ENCODE measurements at regions not wholly inside any gene's neighbourhood (a gene's known extent, or its start where the extent isn't known, plus 50 kb on each side); places are given as distances from the start of the nearest gene placed in this dataset.
"Not testable (repeated sequence)": the region's sequence is repeated elsewhere in the genome, so short reads cannot be mapped to it uniquely, and the experiment has no call there.

GRCh38 chr2:208607694-208608093 is 201.1 kb downstream of the PTH2R start:
- DNase-seq: no peak

- no peak for DNase-seq
Observed at GRCh38 chr2:208608122-208608835, 201.7 kb downstream of the PTH2R start.

GRCh38 chr2:208609166-208609804 is 202.7 kb downstream of the PTH2R start:
- no peak for DNase-seq

- DNase-seq: not testable (repeated sequence)
Observed at GRCh38 chr2:208615675-208616074, 209.1 kb downstream of the PTH2R start.

GRCh38 chr2:208618220-208618619 is 211.6 kb downstream of the PTH2R start:
- DNase-seq: no peak

GRCh38 chr2:208619993-208620392 is 213.4 kb downstream of the PTH2R start:
- DNase-seq: no peak

GRCh38 chr2:208620487-208620978 is 213.9 kb downstream of the PTH2R start:
- no peak for DNase-seq

GRCh38 chr2:208627110-208627884 is 220.7 kb downstream of the PTH2R start:
- no peak for DNase-seq

- no peak for DNase-seq
Observed at GRCh38 chr2:208627916-208628315, 221.3 kb downstream of the PTH2R start.

GRCh38 chr2:208638059-208638458 is 231.5 kb downstream of the PTH2R start:
- no peak for DNase-seq

GRCh38 chr2:208642125-208642779 is 235.7 kb downstream of the PTH2R start:
- no peak for DNase-seq

- no peak for DNase-seq
Observed at GRCh38 chr2:208643145-208643544, 236.6 kb downstream of the PTH2R start.

- DNase-seq: no peak
Observed at GRCh38 chr2:208645226-208645625, 238.6 kb downstream of the PTH2R start.

- no peak for DNase-seq
Observed at GRCh38 chr2:208648368-208648767, 241.8 kb downstream of the PTH2R start.

GRCh38 chr2:208653383-208653782 is 246.8 kb downstream of the PTH2R start:
- no peak for DNase-seq

- DNase-seq: no peak
Observed at GRCh38 chr2:208654056-208654455, 247.5 kb downstream of the PTH2R start.

GRCh38 chr2:208657468-208657867 is 250.9 kb downstream of the PTH2R start:
- no peak for DNase-seq

GRCh38 chr2:208669394-208669793 is 262.8 kb downstream of the PTH2R start:
- DNase-seq: no peak

- no peak for DNase-seq
Observed at GRCh38 chr2:208671284-208671683, 264.7 kb downstream of the PTH2R start.

- DNase-seq: no peak
Observed at GRCh38 chr2:208671886-208672680, 265.5 kb downstream of the PTH2R start.

- no peak for DNase-seq
Observed at GRCh38 chr2:208673631-208674030, 267.0 kb downstream of the PTH2R start.

Data from nucleus accumbens (tissue), 56 donors.